PFSK-1 (cell line): ENCODE measurements at regions not wholly inside any gene's neighbourhood (a gene's known extent, or its start where the extent isn't known, plus 50 kb on each side); places are given as distances from the start of the nearest gene placed in this dataset.

Source experiments
- FOXP2 ChIP-seq: optimal IDR thresholded peaks from 2 replicates; pipeline ENCODE3; 2011; ENCODE audit warnings: borderline replicate concordance, control low read depth, inconsistent platforms; ENCODE audit not compliant: insufficient read depth; ENCODE audit errors: extremely low read length, extremely low read depth
- SIN3A ChIP-seq: IDR thresholded peaks from 2 replicates; pipeline ENCODE4 v1.6.1; 2012; ENCODE audit warnings: mild to moderate bottlenecking, low read length, moderate library complexity, borderline replicate concordance; ENCODE audit not compliant: insufficient read depth

DNA sequence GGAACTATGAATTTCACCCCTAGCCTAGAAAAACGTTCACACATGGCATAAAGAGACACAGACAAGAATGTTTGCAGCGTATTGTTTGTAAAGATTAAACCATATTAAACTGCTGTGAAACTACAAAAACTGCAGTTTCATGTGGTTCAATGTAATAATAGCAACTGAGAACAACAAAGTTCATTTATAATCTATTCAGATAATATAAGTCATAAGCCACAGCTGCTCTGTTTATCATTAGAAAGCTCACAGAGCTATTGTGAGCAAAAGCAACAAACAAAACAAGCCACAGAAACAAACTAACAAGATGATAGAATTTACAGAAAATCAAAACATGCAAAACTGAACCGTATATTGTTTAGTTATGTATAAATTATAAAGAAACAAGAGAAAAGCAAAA is 113.5 kb downstream of the AHR start:
- TF ChIP-seq SIN3A, result no peak
- no peak for TF ChIP-seq FOXP2
